ENCODE measurements at regions not wholly inside any gene's neighbourhood (a gene's known extent, or its start where the extent isn't known, plus 50 kb on each side); places are given as distances from the start of the nearest gene placed in this dataset.

- no peaks in the 10 kb centered on the region for H3K9me3 ChIP-seq
- H3K9ac ChIP-seq = no peak overlapping the region
- CTCF ChIA-PET = interaction anchor here (1.4 kb wide), 1 partner anchor 194 kb away, joined by 4 read pairs; no protein-coding TSS in a partner anchor
- H3K4me1 ChIP-seq (ENCODE audit: control insufficient read depth in 1 of 2, insufficient read depth in 2 of 2, low read depth in 1 of 2, low read length in 1 of 2) = no peaks in the 10 kb centered on the region; a peak in 2 of 4 replicates
- H3F3A ChIP-seq (replicated peaks; ENCODE audit: insufficient read depth) = no peaks in the 10 kb centered on the region
- no peak for DNase-seq
- no peak overlapping the region for H3K4me2 ChIP-seq
- H3K36me3 ChIP-seq (replicated peaks in 1 of 2; ENCODE audit: control insufficient read depth in 1 of 2, insufficient read depth in 2 of 2, low read length in 1 of 2) = no peaks in the 10 kb centered on the region
- no peak overlapping the region for H2AFZ ChIP-seq (ENCODE audit: low read depth)
- H3K4me3 ChIP-seq (ENCODE audit: low read depth in 2 of 2, low read length in 1 of 2) = no peak overlapping the region
- H3K9me2 ChIP-seq = no peaks in the 10 kb centered on the region
- H4K20me1 ChIP-seq (ENCODE audit: insufficient read depth) = no peaks in the 10 kb centered on the region
- TF ChIP-seq CHD2 (IDR thresholded peaks at IDR 0.05; ENCODE audit: low read length, partially characterized antibody) = no peak
- TF ChIP-seq POLR2AphosphoS5 (IDR thresholded peaks at IDR 0.05; ENCODE audit: low read depth, low read length) = no peak
- TF ChIP-seq GATA2 (CRISPR knock-in tag; IDR thresholded peaks at IDR 0.05) = no peak
- TF ChIP-seq TEAD4 (IDR thresholded peaks at IDR 0.05; ENCODE audit: borderline replicate concordance, insufficient read depth) = no peak
- no peak for TF ChIP-seq RXRA (IDR thresholded peaks at IDR 0.05; ENCODE audit: borderline replicate concordance, low read depth)
- no peak for TF ChIP-seq MXI1 (IDR thresholded peaks at IDR 0.05; ENCODE audit: low read depth, low read length)
- no peak overlapping the region for H3K27ac ChIP-seq (ENCODE audit: low read depth in 2 of 2, low read length in 1 of 2)
- H3K27me3 ChIP-seq (ENCODE audit: insufficient read depth) = no peaks in the 10 kb centered on the region
- POLR2A ChIA-PET = no interaction called here
- 26% methylated on average over 7 of the region's 7 CpGs for WGBS (ENCODE audit: low lambda C conversion rate)
- H3K79me2 ChIP-seq (ENCODE audit: insufficient read depth) = no peaks in the 10 kb centered on the region
Observed at GRCh38 chr15:94607176-94607654, 375.9 kb downstream of the MCTP2 start.

GRCh38 chr15:94610069-94610468, 378.7 kb downstream of the MCTP2 start:
- no peak for DNase-seq
- Histone ChIP-seq H4K20me1 (ENCODE audit: insufficient read depth) (no peaks in the 10 kb centered on the region), H3K36me3 (replicated peaks in 1 of 2; ENCODE audit: control insufficient read depth in 1 of 2, insufficient read depth in 2 of 2, low read length in 1 of 2) (no peaks in the 10 kb centered on the region), H3K27ac (ENCODE audit: low read depth in 2 of 2, low read length in 1 of 2) (no peak overlapping the region), H3F3A (replicated peaks; ENCODE audit: insufficient read depth) (no peaks in the 10 kb centered on the region), H3K27me3 (ENCODE audit: insufficient read depth) (no peaks in the 10 kb centered on the region), H3K4me3 (ENCODE audit: low read depth in 2 of 2, low read length in 1 of 2) (no peak overlapping the region), H3K9me3 (no peaks in the 10 kb centered on the region), H3K4me1 (ENCODE audit: control insufficient read depth in 1 of 2, insufficient read depth in 2 of 2, low read depth in 1 of 2, low read length in 1 of 2) (no peaks in the 10 kb centered on the region; a peak in 1 of 4 replicates), H3K9ac (no peak overlapping the region), H3K9me2 (no peaks in the 10 kb centered on the region), H2AFZ (ENCODE audit: low read depth) (no peak overlapping the region), H3K4me2 (no peak overlapping the region), H3K79me2 (ENCODE audit: insufficient read depth) (no peaks in the 10 kb centered on the region)
- WGBS (ENCODE audit: low lambda C conversion rate) = 20% methylated on average over 2 of the region's 2 CpGs
- TF ChIP-seq POLR2AphosphoS5 (IDR thresholded peaks at IDR 0.05; ENCODE audit: low read depth, low read length) = no peak
- no peak for TF ChIP-seq RAD21 (IDR thresholded peaks at IDR 0.05; ENCODE audit: low read length)
- TF ChIP-seq YY1 (IDR thresholded peaks at IDR 0.05; ENCODE audit: low read depth) = no peak
- TF ChIP-seq ELF1 (IDR thresholded peaks at IDR 0.05) = no peak
- TF ChIP-seq USF2 (IDR thresholded peaks at IDR 0.05; ENCODE audit: borderline replicate concordance, low read depth, low read length) = no peak
- no peak for TF ChIP-seq EZH2phosphoT487 (IDR thresholded peaks at IDR 0.05; ENCODE audit: borderline replicate concordance, low read depth)
- TF ChIP-seq, protein P1, sequence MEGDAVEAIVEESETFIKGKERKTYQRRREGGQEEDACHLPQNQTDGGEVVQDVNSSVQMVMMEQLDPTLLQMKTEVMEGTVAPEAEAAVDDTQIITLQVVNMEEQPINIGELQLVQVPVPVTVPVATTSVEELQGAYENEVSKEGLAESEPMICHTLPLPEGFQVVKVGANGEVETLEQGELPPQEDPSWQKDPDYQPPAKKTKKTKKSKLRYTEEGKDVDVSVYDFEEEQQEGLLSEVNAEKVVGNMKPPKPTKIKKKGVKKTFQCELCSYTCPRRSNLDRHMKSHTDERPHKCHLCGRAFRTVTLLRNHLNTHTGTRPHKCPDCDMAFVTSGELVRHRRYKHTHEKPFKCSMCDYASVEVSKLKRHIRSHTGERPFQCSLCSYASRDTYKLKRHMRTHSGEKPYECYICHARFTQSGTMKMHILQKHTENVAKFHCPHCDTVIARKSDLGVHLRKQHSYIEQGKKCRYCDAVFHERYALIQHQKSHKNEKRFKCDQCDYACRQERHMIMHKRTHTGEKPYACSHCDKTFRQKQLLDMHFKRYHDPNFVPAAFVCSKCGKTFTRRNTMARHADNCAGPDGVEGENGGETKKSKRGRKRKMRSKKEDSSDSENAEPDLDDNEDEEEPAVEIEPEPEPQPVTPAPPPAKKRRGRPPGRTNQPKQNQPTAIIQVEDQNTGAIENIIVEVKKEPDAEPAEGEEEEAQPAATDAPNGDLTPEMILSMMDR (IDR thresholded peaks at IDR 0.05) = no peak
- no peak for TF ChIP-seq SMC3 (IDR thresholded peaks at IDR 0.05; ENCODE audit: low read depth, low read length)
- TF ChIP-seq MEF2A (IDR thresholded peaks at IDR 0.05; ENCODE audit: borderline replicate concordance, low read depth) = no peak
- no peak for TF ChIP-seq TAF1 (IDR thresholded peaks at IDR 0.05; ENCODE audit: borderline replicate concordance, low read depth, low read length)
- TF ChIP-seq SIN3A (IDR thresholded peaks at IDR 0.05; ENCODE audit: borderline replicate concordance, low read depth, low read length) = no peak
- TF ChIP-seq, protein P2, sequence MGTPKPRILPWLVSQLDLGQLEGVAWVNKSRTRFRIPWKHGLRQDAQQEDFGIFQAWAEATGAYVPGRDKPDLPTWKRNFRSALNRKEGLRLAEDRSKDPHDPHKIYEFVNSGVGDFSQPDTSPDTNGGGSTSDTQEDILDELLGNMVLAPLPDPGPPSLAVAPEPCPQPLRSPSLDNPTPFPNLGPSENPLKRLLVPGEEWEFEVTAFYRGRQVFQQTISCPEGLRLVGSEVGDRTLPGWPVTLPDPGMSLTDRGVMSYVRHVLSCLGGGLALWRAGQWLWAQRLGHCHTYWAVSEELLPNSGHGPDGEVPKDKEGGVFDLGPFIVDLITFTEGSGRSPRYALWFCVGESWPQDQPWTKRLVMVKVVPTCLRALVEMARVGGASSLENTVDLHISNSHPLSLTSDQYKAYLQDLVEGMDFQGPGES (IDR thresholded peaks at IDR 0.05; ENCODE audit: low read depth, low read length) = no peak
- TF ChIP-seq FOSL2 (IDR thresholded peaks at IDR 0.05; ENCODE audit: borderline replicate concordance, low read depth) = no peak
- no peak for TF ChIP-seq TCF12 (IDR thresholded peaks at IDR 0.05)
- TF ChIP-seq MXI1 (IDR thresholded peaks at IDR 0.05; ENCODE audit: low read depth, low read length) = no peak
- TF ChIP-seq USF1 (IDR thresholded peaks at IDR 0.05; ENCODE audit: borderline replicate concordance, low read depth) = no peak
- POLR2A ChIA-PET = no interaction called here
- CTCF ChIA-PET = no interaction called here
